CD4-positive, alpha-beta T cell treated with Interleukin-2 at 100 ng/mL for 4 hours (primary cell): ENCODE measurements at regions not wholly inside any gene's neighbourhood (a gene's known extent, or its start where the extent isn't known, plus 50 kb on each side); places are given as distances from the start of the nearest gene placed in this dataset.

ENCODE experiments used
- DNase-seq: peaks from one replicate; pipeline ENCODE4 v3.0.0-alpha.2; 2020; ENCODE audit warnings: low spot score

GRCh38 chr3:105315144-105315543 lies 51.6 kb upstream of the ALCAM start:
- DNase-seq: no peak

GRCh38 chr3:105315815-105316214 lies 50.9 kb upstream of the ALCAM start:
- no peak for DNase-seq

- DNase-seq: no peak
Observed at GRCh38 chr3:105316331-105316730, 50.4 kb upstream of the ALCAM start.
